Right atrium auricular region (tissue), 2 donors: ENCODE measurements at regions not wholly inside any gene's neighbourhood (a gene's known extent, or its start where the extent isn't known, plus 50 kb on each side); places are given as distances from the start of the nearest gene placed in this dataset.
"Not testable (repeated sequence)": the region's sequence is repeated elsewhere in the genome, so short reads cannot be mapped to it uniquely, and the experiment has no call there.

Source experiments
- DNase-seq: peaks from one replicate; pipeline ENCODE4 v3.0.0-alpha.2; 2019; ENCODE audit warnings: low spot score
- H3K27ac ChIP-seq, 2 donors: fragments of 200-600 bp; sonication (generic); 1 replicate in 1 of 2; 2 replicates in 1 of 2; pipeline ENCODE4 v1.5.1; 2016 to 2019
- H3K27me3 ChIP-seq, 2 donors: fragments of 200-600 bp; sonication (generic); one replicate each; pipeline versions ENCODE4 v1.5.1 to v1.6.0; 2017 to 2019
- H3K36me3 ChIP-seq: fragments of 200-600 bp; sonication (generic); one replicate; pipeline ENCODE4 v1.5.1; 2016
- H3K4me1 ChIP-seq, 2 donors: fragments of 200-600 bp; sonication (generic); one replicate each; pipeline versions ENCODE4 v1.5.1 to v1.6.0; 2017 to 2019
- H3K4me3 ChIP-seq, 2 donors: fragments of 200-600 bp; sonication (generic); 1 replicate in 1 of 2; 2 replicates in 1 of 2; pipeline ENCODE4 v1.5.1; 2017 to 2019; ENCODE audit warnings: mild to moderate bottlenecking in 1 of 2, moderate library complexity in 1 of 2
- H3K9me3 ChIP-seq, 2 donors: fragments of 200-600 bp; sonication (generic); one replicate each; pipeline ENCODE4 v1.5.1; 2019
- TF ChIP-seq, protein P1 (sequence below), 2 donors: fragments of 200-600 bp; sonication (generic); IDR thresholded peaks; one replicate each; pipeline ENCODE4 v1.5.1; 2019; ENCODE audit warnings: antibody characterized with exemption in 2 of 2

DNA sequence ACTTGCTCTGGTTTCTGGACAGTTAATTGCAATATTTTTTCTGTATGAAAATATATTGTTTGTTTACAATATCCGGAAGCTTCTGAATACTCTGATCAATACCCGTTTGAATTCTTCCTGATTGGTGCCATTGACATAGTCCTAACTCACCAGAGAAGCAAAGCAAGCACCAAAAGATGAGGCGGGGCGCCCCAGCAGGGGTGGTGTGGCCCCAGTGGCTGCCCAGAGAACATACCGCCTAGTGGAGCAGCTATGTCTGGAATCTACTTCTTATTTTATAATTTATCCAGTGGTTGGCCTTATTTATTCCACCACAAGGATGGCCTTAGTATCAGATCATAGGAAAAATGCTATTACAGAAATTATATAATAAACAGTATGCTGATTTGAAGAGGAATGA lies 610.7 kb downstream of the JRKL start:
- Histone ChIP-seq H3K36me3 (no peaks in the 10 kb centered on the region), H3K4me3 (no peak overlapping the region), H3K27me3 (no peaks in the 10 kb centered on the region), H3K4me1 (no peaks in the 10 kb centered on the region), H3K9me3 (no peaks in the 10 kb centered on the region), H3K27ac (no peak overlapping the region)
- TF ChIP-seq, protein P1, sequence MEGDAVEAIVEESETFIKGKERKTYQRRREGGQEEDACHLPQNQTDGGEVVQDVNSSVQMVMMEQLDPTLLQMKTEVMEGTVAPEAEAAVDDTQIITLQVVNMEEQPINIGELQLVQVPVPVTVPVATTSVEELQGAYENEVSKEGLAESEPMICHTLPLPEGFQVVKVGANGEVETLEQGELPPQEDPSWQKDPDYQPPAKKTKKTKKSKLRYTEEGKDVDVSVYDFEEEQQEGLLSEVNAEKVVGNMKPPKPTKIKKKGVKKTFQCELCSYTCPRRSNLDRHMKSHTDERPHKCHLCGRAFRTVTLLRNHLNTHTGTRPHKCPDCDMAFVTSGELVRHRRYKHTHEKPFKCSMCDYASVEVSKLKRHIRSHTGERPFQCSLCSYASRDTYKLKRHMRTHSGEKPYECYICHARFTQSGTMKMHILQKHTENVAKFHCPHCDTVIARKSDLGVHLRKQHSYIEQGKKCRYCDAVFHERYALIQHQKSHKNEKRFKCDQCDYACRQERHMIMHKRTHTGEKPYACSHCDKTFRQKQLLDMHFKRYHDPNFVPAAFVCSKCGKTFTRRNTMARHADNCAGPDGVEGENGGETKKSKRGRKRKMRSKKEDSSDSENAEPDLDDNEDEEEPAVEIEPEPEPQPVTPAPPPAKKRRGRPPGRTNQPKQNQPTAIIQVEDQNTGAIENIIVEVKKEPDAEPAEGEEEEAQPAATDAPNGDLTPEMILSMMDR (IDR thresholded peaks at IDR 0.05) = no peak
- DNase-seq = no peak

- no peaks in the 10 kb centered on the region for H3K27me3 ChIP-seq
- H3K9me3 ChIP-seq = no peaks in the 10 kb centered on the region
- no peaks in the 10 kb centered on the region for H3K4me1 ChIP-seq
- H3K4me3 ChIP-seq = no peak overlapping the region
- H3K36me3 ChIP-seq = no peaks in the 10 kb centered on the region
- H3K27ac ChIP-seq = no peak overlapping the region
- TF ChIP-seq, protein P1 (IDR thresholded peaks at IDR 0.05) = no peak
- DNase-seq = no peak
Observed at GRCh38 chr11:97007283-97007682, 617.5 kb downstream of the JRKL start.

DNA sequence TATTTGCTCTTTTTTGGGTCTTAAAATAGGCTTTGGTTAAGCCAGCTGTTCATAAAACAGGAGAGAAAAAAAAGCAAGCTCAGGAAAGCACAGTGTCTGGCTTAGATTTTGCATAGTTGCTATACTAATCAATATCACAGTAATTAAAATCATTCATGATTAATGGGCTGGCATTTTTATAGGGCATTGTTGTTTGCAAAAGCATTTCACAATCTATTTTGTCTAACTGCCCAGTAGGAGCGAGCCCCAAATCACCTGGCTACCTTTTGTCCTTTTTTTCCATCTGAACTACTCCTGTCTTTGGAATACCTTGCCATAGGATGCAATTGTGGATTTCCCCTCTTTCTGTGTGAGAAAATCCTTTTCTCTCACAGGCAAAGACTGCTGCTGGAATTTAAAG lies 619.8 kb downstream of the JRKL start:
- H3K27ac ChIP-seq = no peak overlapping the region
- H3K9me3 ChIP-seq = no peaks in the 10 kb centered on the region
- H3K4me1 ChIP-seq = no peaks in the 10 kb centered on the region
- no peak overlapping the region for H3K4me3 ChIP-seq
- H3K27me3 ChIP-seq = no peaks in the 10 kb centered on the region
- no peaks in the 10 kb centered on the region for H3K36me3 ChIP-seq
- DNase-seq = no peak
- TF ChIP-seq, protein P1 (IDR thresholded peaks at IDR 0.05) = no peak

- H3K4me1 ChIP-seq, H3K9me3 ChIP-seq, H3K36me3 ChIP-seq, H3K27me3 ChIP-seq, H3K27ac ChIP-seq, DNase-seq, H3K4me3 ChIP-seq: not testable (repeated sequence)
Observed at GRCh38 chr11:97010997-97011396, 621.2 kb downstream of the JRKL start.

DNA sequence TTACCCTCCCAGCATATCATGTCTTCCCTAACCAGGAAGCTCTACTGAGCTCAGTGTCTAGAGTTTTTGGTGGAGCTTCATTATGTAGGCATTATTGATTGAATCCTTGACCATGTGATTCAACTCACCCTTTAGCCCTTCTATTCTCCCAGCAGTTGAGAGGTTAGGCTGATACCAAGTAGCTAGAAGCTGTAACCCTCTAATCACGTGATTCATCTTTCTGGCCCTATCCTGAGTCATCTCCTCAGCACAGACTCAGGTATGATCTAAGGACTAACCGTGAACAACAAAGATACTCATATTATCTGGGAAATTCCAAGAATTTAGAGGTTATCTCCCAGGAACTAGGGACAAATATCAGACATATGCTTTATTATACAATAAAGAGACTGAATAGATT lies 625.5 kb downstream of the JRKL start:
- TF ChIP-seq, protein P1 (IDR thresholded peaks at IDR 0.05) = no peak

DNA sequence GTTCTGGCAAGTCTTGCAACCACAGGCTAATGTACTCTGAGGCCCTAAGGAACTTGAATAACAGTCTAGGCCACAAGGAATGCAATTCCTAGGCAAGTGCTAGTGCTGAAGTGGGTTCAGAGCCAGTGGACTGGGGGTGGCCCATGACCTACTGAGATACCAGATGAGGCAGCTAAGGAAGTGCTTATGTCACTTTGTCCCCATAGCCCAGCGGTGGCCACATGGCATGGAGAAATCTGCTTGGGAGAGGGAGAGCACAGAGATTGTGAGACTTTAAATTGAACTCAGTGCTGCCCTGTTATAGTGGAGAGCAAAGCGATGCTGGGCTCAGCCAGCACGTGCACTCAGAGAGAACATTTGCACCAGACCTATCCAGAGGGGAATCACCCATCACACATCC lies 629.5 kb downstream of the JRKL start:
- H3K4me1 ChIP-seq = no peaks in the 10 kb centered on the region
- H3K27ac ChIP-seq = no peak overlapping the region
- TF ChIP-seq, protein P1 (IDR thresholded peaks at IDR 0.05) = no peak
- H3K9me3 ChIP-seq = no peaks in the 10 kb centered on the region
- H3K27me3 ChIP-seq = no peaks in the 10 kb centered on the region
- no peaks in the 10 kb centered on the region for H3K36me3 ChIP-seq
- no peak overlapping the region for H3K4me3 ChIP-seq
- no peak for DNase-seq

More for the DNA sequence above, 625.5 kb downstream of the JRKL start:
- no peak overlapping the region for H3K27ac ChIP-seq
- DNase-seq = no peak
- H3K27me3 ChIP-seq = no peaks in the 10 kb centered on the region
- no peaks in the 10 kb centered on the region for H3K36me3 ChIP-seq
- H3K4me3 ChIP-seq = no peak overlapping the region
- H3K4me1 ChIP-seq = no peaks in the 10 kb centered on the region
- no peaks in the 10 kb centered on the region for H3K9me3 ChIP-seq
